ENCODE measurements at regions not wholly inside any gene's neighbourhood (a gene's known extent, or its start where the extent isn't known, plus 50 kb on each side); places are given as distances from the start of the nearest gene placed in this dataset.

- intact Hi-C loops (cut with micrococcal nuclease; ENCODE audit: unreplicated experiment) (no loop called here), in situ Hi-C loops (cut with HindIII; ENCODE audit: low pct_unique_long_range_greater_than_20kb, low sequenced_read_pairs) (no loop called here)
- Histone ChIP-seq H3K9me3 (ENCODE audit: control insufficient read depth, insufficient read depth, low read depth, low read length) (no peaks in the 10 kb centered on the region), H3K4me3 (ENCODE audit: low read depth in 2 of 2, low read length in 2 of 2) (no peak overlapping the region), H3K36me3 (ENCODE audit: control insufficient read depth, insufficient read depth, low read length) (no peaks in the 10 kb centered on the region), H3K4me1 (ENCODE audit: control insufficient read depth, insufficient read depth, low read length) (no peaks in the 10 kb centered on the region), H3K27me3 (ENCODE audit: control insufficient read depth, insufficient read depth, low read length) (no peaks in the 10 kb centered on the region), H3K27ac (ENCODE audit: low read length) (no peak overlapping the region)
- BruUV-seq (replicated peaks) = no TSS peak
- ChIA-PET POLR2A (no interaction called here), CTCF (no interaction called here)
- ATAC-seq (no peak), DNase-seq (ENCODE audit: low read depth, low spot score) (no peak)
- TF ChIP-seq SIN3A (IDR thresholded peaks at IDR 0.05; ENCODE audit: borderline replicate concordance, insufficient read depth, low read depth, low read length) = no peak
Observed at GRCh38 chr6:43983632-43984031, 143.6 kb downstream of the MRPL14 start.

- ATAC-seq (no peak), DNase-seq (ENCODE audit: low read depth, low spot score) (no peak)
- Histone ChIP-seq H3K4me1 (ENCODE audit: control insufficient read depth, insufficient read depth, low read length) (no peaks in the 10 kb centered on the region), H3K4me3 (ENCODE audit: low read depth in 2 of 2, low read length in 2 of 2) (no peak overlapping the region), H3K9me3 (ENCODE audit: control insufficient read depth, insufficient read depth, low read depth, low read length) (no peaks in the 10 kb centered on the region), H3K27ac (ENCODE audit: low read length) (no peak overlapping the region), H3K27me3 (ENCODE audit: control insufficient read depth, insufficient read depth, low read length) (no peaks in the 10 kb centered on the region), H3K36me3 (ENCODE audit: control insufficient read depth, insufficient read depth, low read length) (no peaks in the 10 kb centered on the region)
- intact Hi-C loops (cut with micrococcal nuclease; ENCODE audit: unreplicated experiment) = no loop called here
- in situ Hi-C loops (cut with HindIII; ENCODE audit: low pct_unique_long_range_greater_than_20kb, low sequenced_read_pairs) = no loop called here
- no TSS peak for BruUV-seq (replicated peaks)
- CTCF ChIA-PET = no interaction called here
- POLR2A ChIA-PET = no interaction called here
- TF ChIP-seq SIN3A (IDR thresholded peaks at IDR 0.05; ENCODE audit: borderline replicate concordance, insufficient read depth, low read depth, low read length) (no peak), CTCF (IDR thresholded peaks at IDR 0.05) (no peak), REST (IDR thresholded peaks at IDR 0.05; ENCODE audit: insufficient read depth in 1 of 2, low read depth in 2 of 2, low read length in 1 of 2) (no peak), POLR2AphosphoS5 (IDR thresholded peaks at IDR 0.05; ENCODE audit: low read depth, low read length) (no peak), TCF7L2 (IDR thresholded peaks at IDR 0.05; ENCODE audit: low read depth, low read length) (no peak)
Observed at GRCh38 chr6:43983191-43983590, 144.1 kb downstream of the MRPL14 start.

GRCh38 chr6:43982084-43982625, 145.1 kb downstream of the MRPL14 start:
- CTCF ChIA-PET = no interaction called here
- Histone ChIP-seq H3K4me3 (ENCODE audit: low read depth in 2 of 2, low read length in 2 of 2) (no peak overlapping the region), H3K27me3 (ENCODE audit: control insufficient read depth, insufficient read depth, low read length) (no peaks in the 10 kb centered on the region), H3K36me3 (ENCODE audit: control insufficient read depth, insufficient read depth, low read length) (no peaks in the 10 kb centered on the region), H3K9me3 (ENCODE audit: control insufficient read depth, insufficient read depth, low read depth, low read length) (no peaks in the 10 kb centered on the region), H3K4me1 (ENCODE audit: control insufficient read depth, insufficient read depth, low read length) (no peaks in the 10 kb centered on the region), H3K27ac (ENCODE audit: low read length) (no peak overlapping the region)
- in situ Hi-C loops (cut with HindIII; ENCODE audit: low pct_unique_long_range_greater_than_20kb, low sequenced_read_pairs) (no loop called here), intact Hi-C loops (cut with micrococcal nuclease; ENCODE audit: unreplicated experiment) (no loop called here)
- DNase-seq (ENCODE audit: low read depth, low spot score) = no peak
- POLR2A ChIA-PET = no interaction called here
- no TSS peak for BruUV-seq (replicated peaks)
- ATAC-seq = no peak
- TF ChIP-seq TCF7L2 (IDR thresholded peaks at IDR 0.05; ENCODE audit: low read depth, low read length) = no peak
- no peak for TF ChIP-seq CTCF (IDR thresholded peaks at IDR 0.05)
- no peak for TF ChIP-seq POLR2AphosphoS5 (IDR thresholded peaks at IDR 0.05; ENCODE audit: low read depth, low read length)
- no peak for TF ChIP-seq REST (IDR thresholded peaks at IDR 0.05; ENCODE audit: insufficient read depth in 1 of 2, low read depth in 2 of 2, low read length in 1 of 2)

All from Panc1 (cell line).